ENCODE measurements at regions not wholly inside any gene's neighbourhood (a gene's known extent, or its start where the extent isn't known, plus 50 kb on each side); places are given as distances from the start of the nearest gene placed in this dataset.

GRCh38 chr20:7792150-7792869 is 147.9 kb downstream of the HAO1 start:
- TF ChIP-seq, protein P1, sequence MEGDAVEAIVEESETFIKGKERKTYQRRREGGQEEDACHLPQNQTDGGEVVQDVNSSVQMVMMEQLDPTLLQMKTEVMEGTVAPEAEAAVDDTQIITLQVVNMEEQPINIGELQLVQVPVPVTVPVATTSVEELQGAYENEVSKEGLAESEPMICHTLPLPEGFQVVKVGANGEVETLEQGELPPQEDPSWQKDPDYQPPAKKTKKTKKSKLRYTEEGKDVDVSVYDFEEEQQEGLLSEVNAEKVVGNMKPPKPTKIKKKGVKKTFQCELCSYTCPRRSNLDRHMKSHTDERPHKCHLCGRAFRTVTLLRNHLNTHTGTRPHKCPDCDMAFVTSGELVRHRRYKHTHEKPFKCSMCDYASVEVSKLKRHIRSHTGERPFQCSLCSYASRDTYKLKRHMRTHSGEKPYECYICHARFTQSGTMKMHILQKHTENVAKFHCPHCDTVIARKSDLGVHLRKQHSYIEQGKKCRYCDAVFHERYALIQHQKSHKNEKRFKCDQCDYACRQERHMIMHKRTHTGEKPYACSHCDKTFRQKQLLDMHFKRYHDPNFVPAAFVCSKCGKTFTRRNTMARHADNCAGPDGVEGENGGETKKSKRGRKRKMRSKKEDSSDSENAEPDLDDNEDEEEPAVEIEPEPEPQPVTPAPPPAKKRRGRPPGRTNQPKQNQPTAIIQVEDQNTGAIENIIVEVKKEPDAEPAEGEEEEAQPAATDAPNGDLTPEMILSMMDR (IDR thresholded peaks at IDR 0.05) = no peak
- TF ChIP-seq RFX5 (IDR thresholded peaks at IDR 0.05) (no peak), JUN (IDR thresholded peaks at IDR 0.05) (no peak), PHF8 (IDR thresholded peaks at IDR 0.05; ENCODE audit: borderline replicate concordance, low read depth) (no peak), RCOR1 (IDR thresholded peaks at IDR 0.05; ENCODE audit: low read depth, low read length) (no peak), SREBF2 (IDR thresholded peaks at IDR 0.05) (no peak), POLR2A (IDR thresholded peaks at IDR 0.05; ENCODE audit: low read length) (no peak), RAD21 (conservative IDR thresholded peaks at IDR 0.05 in 1 of 2, IDR thresholded peaks at IDR 0.05 in 1 of 2) (no peak)
- TF ChIP-seq, protein P2, sequence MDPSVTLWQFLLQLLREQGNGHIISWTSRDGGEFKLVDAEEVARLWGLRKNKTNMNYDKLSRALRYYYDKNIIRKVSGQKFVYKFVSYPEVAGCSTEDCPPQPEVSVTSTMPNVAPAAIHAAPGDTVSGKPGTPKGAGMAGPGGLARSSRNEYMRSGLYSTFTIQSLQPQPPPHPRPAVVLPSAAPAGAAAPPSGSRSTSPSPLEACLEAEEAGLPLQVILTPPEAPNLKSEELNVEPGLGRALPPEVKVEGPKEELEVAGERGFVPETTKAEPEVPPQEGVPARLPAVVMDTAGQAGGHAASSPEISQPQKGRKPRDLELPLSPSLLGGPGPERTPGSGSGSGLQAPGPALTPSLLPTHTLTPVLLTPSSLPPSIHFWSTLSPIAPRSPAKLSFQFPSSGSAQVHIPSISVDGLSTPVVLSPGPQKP (IDR thresholded peaks at IDR 0.05; ENCODE audit: low read depth, low read length) = no peak
- TF ChIP-seq, protein P3, sequence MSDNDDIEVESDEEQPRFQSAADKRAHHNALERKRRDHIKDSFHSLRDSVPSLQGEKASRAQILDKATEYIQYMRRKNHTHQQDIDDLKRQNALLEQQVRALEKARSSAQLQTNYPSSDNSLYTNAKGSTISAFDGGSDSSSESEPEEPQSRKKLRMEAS (IDR thresholded peaks at IDR 0.05) = no peak
- TF ChIP-seq, protein P4, sequence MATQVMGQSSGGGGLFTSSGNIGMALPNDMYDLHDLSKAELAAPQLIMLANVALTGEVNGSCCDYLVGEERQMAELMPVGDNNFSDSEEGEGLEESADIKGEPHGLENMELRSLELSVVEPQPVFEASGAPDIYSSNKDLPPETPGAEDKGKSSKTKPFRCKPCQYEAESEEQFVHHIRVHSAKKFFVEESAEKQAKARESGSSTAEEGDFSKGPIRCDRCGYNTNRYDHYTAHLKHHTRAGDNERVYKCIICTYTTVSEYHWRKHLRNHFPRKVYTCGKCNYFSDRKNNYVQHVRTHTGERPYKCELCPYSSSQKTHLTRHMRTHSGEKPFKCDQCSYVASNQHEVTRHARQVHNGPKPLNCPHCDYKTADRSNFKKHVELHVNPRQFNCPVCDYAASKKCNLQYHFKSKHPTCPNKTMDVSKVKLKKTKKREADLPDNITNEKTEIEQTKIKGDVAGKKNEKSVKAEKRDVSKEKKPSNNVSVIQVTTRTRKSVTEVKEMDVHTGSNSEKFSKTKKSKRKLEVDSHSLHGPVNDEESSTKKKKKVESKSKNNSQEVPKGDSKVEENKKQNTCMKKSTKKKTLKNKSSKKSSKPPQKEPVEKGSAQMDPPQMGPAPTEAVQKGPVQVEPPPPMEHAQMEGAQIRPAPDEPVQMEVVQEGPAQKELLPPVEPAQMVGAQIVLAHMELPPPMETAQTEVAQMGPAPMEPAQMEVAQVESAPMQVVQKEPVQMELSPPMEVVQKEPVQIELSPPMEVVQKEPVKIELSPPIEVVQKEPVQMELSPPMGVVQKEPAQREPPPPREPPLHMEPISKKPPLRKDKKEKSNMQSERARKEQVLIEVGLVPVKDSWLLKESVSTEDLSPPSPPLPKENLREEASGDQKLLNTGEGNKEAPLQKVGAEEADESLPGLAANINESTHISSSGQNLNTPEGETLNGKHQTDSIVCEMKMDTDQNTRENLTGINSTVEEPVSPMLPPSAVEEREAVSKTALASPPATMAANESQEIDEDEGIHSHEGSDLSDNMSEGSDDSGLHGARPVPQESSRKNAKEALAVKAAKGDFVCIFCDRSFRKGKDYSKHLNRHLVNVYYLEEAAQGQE (IDR thresholded peaks at IDR 0.05) = no peak

Data from A549 (cell line).